Heart left ventricle (tissue), 13 donors: ENCODE measurements at regions not wholly inside any gene's neighbourhood (a gene's known extent, or its start where the extent isn't known, plus 50 kb on each side); places are given as distances from the start of the nearest gene placed in this dataset.

Experiments used
- CTCF ChIP-seq, 12 donors: fragments of 200-600 bp; sonication (generic) in 4 of 12; IDR thresholded peaks; one replicate each; pipeline versions ENCODE4 v1.5.0 to v1.8.0; 2018 to 2022; ENCODE audit warnings: antibody characterized with exemption in 12 of 12, mild to moderate bottlenecking in 5 of 12
- POLR2A ChIP-seq, 2 donors: fragments of 450-650 bp; IDR thresholded peaks; one replicate each; pipeline ENCODE4 v1.6.1; 2017; ENCODE audit warnings: antibody characterized with exemption in 2 of 2, mild to moderate bottlenecking in 2 of 2, moderate library complexity in 2 of 2
- donor health status: ischemic (EF 13 %, LVEDD 7.1; RV severe dilation, severe dysfunction).
- donor health status: DM: no; HTN: yes; CAD: no.
- donor health status: DM: no; HTN: no; CAD: no.
- donor health status: ischemic (EF 25% LVEDD 6.9; RV normal size, moderate dysfunction).
- donor health status: ischemic (EF 25% LVEDD 5.7; RV mildly dilated, moderate dysfunction).
- donor health status: ischemic (EF 35%, LVEDD 5.7; RV mildly dilated, moderate dysfunction).
- donor health status: nonischemic (EF 11% LVEDD 7.7; RV severe dilation, severe dysfunction).
- donor health status: DM: yes; HTN: yes; CAD: no.
- donor health status: PGD.
- donor health status: ischemic (EF 29% LVEDD 5.4; RV normal size, mild dysfunction).
- donor health status: nonischemic (EF 23%, LVEDD 6.1; RV moderate dilation, normal function).

- TF ChIP-seq CTCF (IDR thresholded peaks at IDR 0.05), result no peak
- TF ChIP-seq POLR2A (IDR thresholded peaks at IDR 0.05), result no peak
Observed at GRCh38 chr3:168878655-168879054, 782.9 kb upstream of the GOLIM4 start.
